GM12892 (cell line): ENCODE measurements at regions not wholly inside any gene's neighbourhood (a gene's known extent, or its start where the extent isn't known, plus 50 kb on each side); places are given as distances from the start of the nearest gene placed in this dataset.
"Not testable (repeated sequence)": the region's sequence is repeated elsewhere in the genome, so short reads cannot be mapped to it uniquely, and the experiment has no call there.

Source experiments
- POLR2A ChIP-seq: IDR thresholded peaks from 2 replicates; pipeline ENCODE4 v1.6.1; 2011; ENCODE audit warnings: low read depth, low read length, control low read depth
- POLR2AphosphoS5 ChIP-seq: IDR thresholded peaks from 2 replicates; pipeline ENCODE4 v1.6.1; 2011; ENCODE audit warnings: low read depth, low read length, control low read depth
- TAF1 ChIP-seq: IDR thresholded peaks from 2 replicates; pipeline ENCODE4 v1.6.1; 2011; ENCODE audit warnings: low read depth, mild to moderate bottlenecking, control low read depth, low read length, borderline replicate concordance

GRCh38 chr2:132287910-132288309 is 126.2 kb upstream of the ANKRD30BL start:
- TF ChIP-seq POLR2A, TAF1, POLR2AphosphoS5: not testable (repeated sequence)
